ENCODE measurements at regions not wholly inside any gene's neighbourhood (a gene's known extent, or its start where the extent isn't known, plus 50 kb on each side); places are given as distances from the start of the nearest gene placed in this dataset.

GRCh38 chr4:24229978-24230377 is 340.1 kb upstream of the PPARGC1A start:
- H3K36me3 Mint-ChIP-seq = no peaks in the 10 kb centered on the region
- no peak overlapping the region for H3K27ac Mint-ChIP-seq
- no peak for DNase-seq
- no peak overlapping the region for H3K4me3 Mint-ChIP-seq
- peaks cover 0 to 2% (median 0%) of the 10 kb centered on the region in 3 donors for H3K27me3 Mint-ChIP-seq (ENCODE audit: low read depth in 3 of 3)
- H3K9me3 Mint-ChIP-seq = peaks cover 3 to 25% (median 8%) of the 10 kb centered on the region in 6 donors
- H3K4me1 Mint-ChIP-seq = no peaks in the 10 kb centered on the region

- Mint-ChIP-seq H3K4me1 (no peaks in the 10 kb centered on the region), H3K4me3 (no peak overlapping the region), H3K36me3 (no peaks in the 10 kb centered on the region), H3K27me3 (ENCODE audit: low read depth in 3 of 3) (peaks cover 0 to 2% (median 0%) of the 10 kb centered on the region in 3 donors), H3K9me3 (peaks cover 3 to 25% (median 10%) of the 10 kb centered on the region in 6 donors), H3K27ac (no peak overlapping the region)
- DNase-seq = no peak
Measured at GRCh38 chr4:24228692-24229091, 338.8 kb upstream of the PPARGC1A start.

DNA sequence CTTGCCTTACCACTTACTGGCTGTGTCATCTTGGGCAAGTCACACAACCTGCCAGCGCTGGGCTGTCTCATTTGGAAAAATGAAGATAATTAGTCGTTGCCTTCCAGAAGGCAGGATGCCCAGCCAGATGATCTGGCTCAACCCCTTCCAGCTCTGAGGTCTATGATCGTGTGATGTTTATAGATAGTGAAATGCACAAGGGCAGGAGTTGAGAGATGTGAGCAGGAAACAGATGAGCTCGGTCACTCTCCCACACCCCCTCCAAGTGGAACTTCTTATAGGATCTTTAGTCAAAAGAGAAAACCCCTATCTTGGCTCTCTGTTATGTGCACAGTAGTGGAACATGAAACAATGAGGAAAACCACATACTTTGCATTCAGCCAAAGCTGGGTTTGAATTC is 336.8 kb upstream of the PPARGC1A start:
- no peak overlapping the region for H3K27ac Mint-ChIP-seq
- no peak overlapping the region for H3K4me3 Mint-ChIP-seq
- no peaks in the 10 kb centered on the region for H3K36me3 Mint-ChIP-seq
- peaks cover 3 to 25% (median 11%) of the 10 kb centered on the region in 6 donors for H3K9me3 Mint-ChIP-seq
- no peaks in the 10 kb centered on the region for H3K4me1 Mint-ChIP-seq
- DNase-seq = no peak
- H3K27me3 Mint-ChIP-seq (ENCODE audit: low read depth in 3 of 3) = peaks cover 0 to 2% (median 0%) of the 10 kb centered on the region in 3 donors

GRCh38 chr4:24226023-24226422 is 336.2 kb upstream of the PPARGC1A start:
- Mint-ChIP-seq H3K27me3 (ENCODE audit: low read depth in 3 of 3) (peaks cover 0 to 2% (median 0%) of the 10 kb centered on the region in 3 donors), H3K9me3 (peaks cover 3 to 25% (median 11%) of the 10 kb centered on the region in 6 donors), H3K4me3 (no peak overlapping the region), H3K27ac (no peak overlapping the region), H3K4me1 (no peaks in the 10 kb centered on the region), H3K36me3 (no peaks in the 10 kb centered on the region)
- DNase-seq = no peak

DNA sequence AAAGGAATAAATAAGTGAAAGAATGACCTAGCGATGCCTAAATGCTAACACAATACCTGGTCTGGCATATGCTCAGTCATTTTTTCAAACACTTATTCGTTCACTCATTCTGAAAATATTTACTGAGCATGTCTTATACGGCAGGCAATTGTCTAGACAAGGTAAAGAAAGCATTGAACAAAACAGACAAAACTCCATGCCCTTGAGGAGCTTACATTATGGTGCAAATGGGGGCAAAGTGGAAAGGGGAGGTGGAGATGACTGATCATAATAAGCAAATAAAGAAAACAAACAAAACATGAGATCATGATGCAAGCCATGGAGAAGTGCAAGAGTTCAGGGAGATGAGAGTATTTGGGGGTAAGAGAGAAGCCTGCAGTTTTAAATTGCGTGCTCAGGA is 334.6 kb upstream of the PPARGC1A start:
- Mint-ChIP-seq H3K4me3 (no peak overlapping the region), H3K27ac (no peak overlapping the region), H3K27me3 (ENCODE audit: low read depth in 3 of 3) (peaks cover 0 to 2% (median 0%) of the 10 kb centered on the region in 3 donors), H3K36me3 (no peaks in the 10 kb centered on the region), H3K4me1 (no peaks in the 10 kb centered on the region), H3K9me3 (peaks cover 0 to 14% (median 9%) of the 10 kb centered on the region in 6 donors)
- no peak for DNase-seq

DNA sequence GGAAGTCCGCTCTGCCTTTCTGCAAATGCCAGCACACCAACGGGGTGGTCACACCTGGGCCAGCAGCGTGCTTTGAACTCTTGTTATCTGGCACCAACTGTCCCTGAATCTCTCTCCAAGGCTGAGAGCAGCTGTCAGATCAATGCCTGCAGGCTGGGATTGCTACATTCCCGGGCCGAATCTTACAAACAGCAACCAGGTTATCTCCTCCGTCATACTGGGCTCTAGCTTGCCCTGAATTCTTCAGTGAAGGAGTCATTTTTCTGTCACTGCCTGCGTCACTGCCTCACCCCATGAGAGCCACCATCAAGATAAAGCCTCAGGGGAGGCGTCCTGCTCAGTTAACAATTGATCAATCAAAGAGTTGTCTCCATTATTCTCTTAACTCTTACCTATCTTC is 329.4 kb upstream of the PPARGC1A start:
- Mint-ChIP-seq H3K9me3 (peaks cover 0 to 18% (median 3%) of the 10 kb centered on the region in 6 donors), H3K4me3 (no peak overlapping the region), H3K27me3 (ENCODE audit: low read depth in 3 of 3) (peaks cover 0 to 2% (median 2%) of the 10 kb centered on the region in 3 donors), H3K27ac (no peak overlapping the region), H3K4me1 (no peaks in the 10 kb centered on the region), H3K36me3 (no peaks in the 10 kb centered on the region)
- no peak for DNase-seq

GRCh38 chr4:24218566-24218965 is 328.7 kb upstream of the PPARGC1A start:
- H3K4me3 Mint-ChIP-seq = no peak overlapping the region
- DNase-seq = no peak
- peaks cover 0 to 18% (median 4%) of the 10 kb centered on the region in 6 donors for H3K9me3 Mint-ChIP-seq

DNA sequence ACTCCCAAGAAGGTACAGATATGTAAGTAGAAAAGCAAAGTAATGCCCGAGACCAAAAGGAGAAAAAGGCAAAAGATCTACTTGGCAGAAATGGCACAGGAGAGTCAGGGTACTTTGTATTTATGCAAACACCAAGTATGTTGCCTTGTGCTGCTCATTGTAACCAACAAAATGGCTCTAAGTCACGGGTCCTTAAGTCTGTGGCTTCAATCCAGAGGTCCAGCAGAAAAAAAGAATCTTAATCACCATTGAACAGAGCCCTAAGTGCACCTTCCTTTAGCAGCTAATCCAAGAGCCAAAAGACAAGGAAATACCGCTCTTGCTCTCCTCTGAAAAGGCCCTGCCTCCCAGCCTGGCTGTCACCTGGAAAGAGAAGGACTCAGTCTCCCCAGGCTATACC is 324.9 kb upstream of the PPARGC1A start:
- H3K4me1 Mint-ChIP-seq = no peaks in the 10 kb centered on the region
- H3K9me3 Mint-ChIP-seq = peaks cover 0 to 22% (median 5%) of the 10 kb centered on the region in 6 donors
- peaks cover 0 to 2% (median 0%) of the 10 kb centered on the region in 3 donors for H3K27me3 Mint-ChIP-seq (ENCODE audit: low read depth in 3 of 3)
- H3K4me3 Mint-ChIP-seq = no peak overlapping the region
- DNase-seq = no peak
- H3K36me3 Mint-ChIP-seq = no peaks in the 10 kb centered on the region
- H3K27ac Mint-ChIP-seq = no peak overlapping the region

More at GRCh38 chr4:24218566-24218965, 328.7 kb upstream of the PPARGC1A start:
- Mint-ChIP-seq H3K4me1 (no peaks in the 10 kb centered on the region), H3K36me3 (no peaks in the 10 kb centered on the region), H3K27me3 (ENCODE audit: low read depth in 3 of 3) (peaks cover 0 to 2% (median 2%) of the 10 kb centered on the region in 3 donors), H3K27ac (no peak overlapping the region)

- Mint-ChIP-seq H3K4me1 (no peaks in the 10 kb centered on the region), H3K9me3 (peaks cover 0 to 22% (median 4%) of the 10 kb centered on the region in 6 donors)
Measured at GRCh38 chr4:24213961-24214360, 324.1 kb upstream of the PPARGC1A start.

GRCh38 chr4:24212642-24213041 is 322.8 kb upstream of the PPARGC1A start:
- Mint-ChIP-seq H3K4me1 (no peaks in the 10 kb centered on the region), H3K4me3 (no peak overlapping the region), H3K9me3 (peaks cover 0 to 22% (median 5%) of the 10 kb centered on the region in 6 donors), H3K36me3 (no peaks in the 10 kb centered on the region), H3K27me3 (ENCODE audit: low read depth in 3 of 3) (peaks cover 0 to 2% (median 0%) of the 10 kb centered on the region in 3 donors), H3K27ac (no peak overlapping the region)
- DNase-seq = no peak

More at GRCh38 chr4:24213961-24214360, 324.1 kb upstream of the PPARGC1A start:
- H3K4me3 Mint-ChIP-seq = no peak overlapping the region
- peaks cover 0 to 2% (median 0%) of the 10 kb centered on the region in 3 donors for H3K27me3 Mint-ChIP-seq (ENCODE audit: low read depth in 3 of 3)
- no peak overlapping the region for H3K27ac Mint-ChIP-seq
- H3K36me3 Mint-ChIP-seq = no peaks in the 10 kb centered on the region
- DNase-seq = no peak

GRCh38 chr4:24211856-24212255 is 322.0 kb upstream of the PPARGC1A start:
- Mint-ChIP-seq H3K27ac (no peak overlapping the region), H3K27me3 (ENCODE audit: low read depth in 3 of 3) (no peaks in the 10 kb centered on the region)

DNA sequence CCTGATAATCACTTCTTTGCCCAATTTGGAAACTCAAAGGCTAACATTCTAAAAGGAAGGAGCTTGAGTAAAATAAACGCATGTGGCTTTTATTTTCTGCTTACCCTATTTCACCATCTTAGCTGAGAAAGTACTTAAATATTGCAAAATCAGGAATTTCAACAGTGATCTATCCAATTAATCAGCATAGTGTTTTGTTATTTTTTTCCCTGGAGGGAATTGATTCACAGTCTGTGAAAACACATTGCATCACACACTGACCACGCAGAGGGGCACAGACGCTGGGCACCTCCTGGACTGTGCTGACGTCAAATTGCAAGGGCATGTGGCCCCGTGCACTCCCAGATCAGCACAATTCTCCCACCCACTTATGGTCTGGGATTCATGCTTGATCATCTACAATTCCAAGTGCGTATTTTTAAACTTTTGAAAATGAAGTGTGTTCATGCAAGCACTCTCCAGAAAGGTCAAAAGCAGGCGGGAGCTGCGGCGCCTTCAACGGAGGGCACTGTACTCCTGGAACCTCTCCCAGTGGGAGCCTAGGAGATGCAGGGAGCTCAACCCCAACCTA is 320.6 kb upstream of the PPARGC1A start:
- no peaks in the 10 kb centered on the region for H3K36me3 Mint-ChIP-seq
- no peak for DNase-seq
- H3K27ac Mint-ChIP-seq = no peak overlapping the region
- H3K27me3 Mint-ChIP-seq (ENCODE audit: low read depth in 3 of 3) = no peaks in the 10 kb centered on the region
- H3K4me3 Mint-ChIP-seq = no peak overlapping the region
- peaks cover 1 to 14% (median 4%) of the 10 kb centered on the region in 6 donors for H3K9me3 Mint-ChIP-seq
- no peaks in the 10 kb centered on the region for H3K4me1 Mint-ChIP-seq

More at GRCh38 chr4:24211856-24212255, 322.0 kb upstream of the PPARGC1A start:
- H3K4me3 Mint-ChIP-seq = no peak overlapping the region
- H3K36me3 Mint-ChIP-seq = no peaks in the 10 kb centered on the region
- DNase-seq = no peak
- no peaks in the 10 kb centered on the region for H3K4me1 Mint-ChIP-seq
- peaks cover 0 to 18% (median 5%) of the 10 kb centered on the region in 6 donors for H3K9me3 Mint-ChIP-seq

DNA sequence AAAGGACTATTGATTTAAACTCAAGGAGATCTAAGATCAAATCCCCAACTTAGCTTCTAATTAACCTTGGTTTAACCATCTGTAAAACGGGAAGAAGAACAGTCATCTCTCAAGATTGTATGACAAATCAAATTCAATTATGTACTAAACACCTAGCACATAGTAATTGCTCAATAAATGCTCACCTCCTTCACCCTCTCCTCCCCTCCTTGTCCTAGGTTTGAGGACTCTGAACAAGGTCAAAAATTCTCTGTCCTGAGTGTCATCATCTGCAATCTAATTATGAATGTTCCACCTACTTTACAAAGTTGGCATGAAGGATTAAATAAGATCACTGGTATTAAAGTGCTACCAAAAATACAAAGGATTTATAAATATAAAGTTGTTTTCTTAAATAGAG is 320.1 kb upstream of the PPARGC1A start:
- H3K27me3 Mint-ChIP-seq (ENCODE audit: low read depth in 3 of 3) = no peaks in the 10 kb centered on the region
- H3K27ac Mint-ChIP-seq = no peak overlapping the region
- peaks cover 1 to 13% (median 4%) of the 10 kb centered on the region in 6 donors for H3K9me3 Mint-ChIP-seq
- DNase-seq = no peak
- no peak overlapping the region for H3K4me3 Mint-ChIP-seq
- no peaks in the 10 kb centered on the region for H3K4me1 Mint-ChIP-seq
- H3K36me3 Mint-ChIP-seq = no peaks in the 10 kb centered on the region

DNA sequence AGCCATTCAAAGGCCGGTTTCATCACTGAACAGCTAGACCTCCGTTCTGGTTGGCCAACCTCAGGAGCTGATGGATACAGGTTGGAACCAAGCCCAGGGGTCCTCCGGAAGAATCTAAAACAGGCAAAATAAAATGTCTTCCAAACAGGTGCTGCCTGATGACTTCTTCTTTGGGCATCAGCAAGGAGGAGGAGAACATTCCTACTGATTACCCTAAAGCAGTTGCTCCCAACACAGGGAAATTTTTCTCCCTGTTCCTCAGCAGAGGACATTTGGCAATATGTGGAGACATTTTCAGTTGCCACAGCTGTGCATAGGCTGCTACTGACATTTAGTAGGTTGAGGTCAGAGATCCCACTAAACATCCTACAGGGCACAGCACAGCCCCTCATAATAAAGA is 319.3 kb upstream of the PPARGC1A start:
- H3K4me1 Mint-ChIP-seq = no peaks in the 10 kb centered on the region
- H3K4me3 Mint-ChIP-seq = no peak overlapping the region
- DNase-seq = no peak
- H3K27ac Mint-ChIP-seq = no peak overlapping the region
- no peaks in the 10 kb centered on the region for H3K27me3 Mint-ChIP-seq (ENCODE audit: low read depth in 3 of 3)
- H3K36me3 Mint-ChIP-seq = no peaks in the 10 kb centered on the region
- peaks cover 1 to 13% (median 4%) of the 10 kb centered on the region in 6 donors for H3K9me3 Mint-ChIP-seq

DNA sequence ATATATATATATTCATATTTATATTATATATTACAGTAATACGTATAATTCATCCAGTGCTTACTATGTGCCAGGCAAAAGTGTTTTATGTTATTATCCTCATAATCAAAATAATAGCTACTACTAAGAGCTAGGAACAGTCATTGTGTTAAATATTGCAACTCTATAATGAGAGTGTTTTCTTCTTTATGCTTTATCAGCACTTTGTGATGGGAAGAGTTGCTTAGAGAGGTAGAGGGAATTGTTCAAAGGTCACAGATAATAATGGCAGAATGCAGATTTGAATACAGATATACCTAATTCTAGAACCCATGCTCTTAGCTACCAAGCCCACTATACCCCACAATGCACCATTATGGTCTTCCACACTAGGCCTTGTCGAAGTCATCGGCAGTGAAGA is 318.8 kb upstream of the PPARGC1A start:
- H3K9me3 Mint-ChIP-seq = peaks cover 1 to 11% (median 4%) of the 10 kb centered on the region in 6 donors
- DNase-seq = no peak
- H3K27me3 Mint-ChIP-seq (ENCODE audit: low read depth in 3 of 3) = no peaks in the 10 kb centered on the region
- H3K36me3 Mint-ChIP-seq = no peaks in the 10 kb centered on the region
- no peaks in the 10 kb centered on the region for H3K4me1 Mint-ChIP-seq
- no peak overlapping the region for H3K4me3 Mint-ChIP-seq
- no peak overlapping the region for H3K27ac Mint-ChIP-seq
